ENCODE measurements at regions not wholly inside any gene's neighbourhood (a gene's known extent, or its start where the extent isn't known, plus 50 kb on each side); places are given as distances from the start of the nearest gene placed in this dataset.
"Not testable (repeated sequence)": the region's sequence is repeated elsewhere in the genome, so short reads cannot be mapped to it uniquely, and the experiment has no call there.

- no peak overlapping the region for H3K4me3 ChIP-seq (ENCODE audit: low read length)
- no peaks in the 10 kb centered on the region for H3K36me3 ChIP-seq (ENCODE audit: control insufficient read depth, insufficient read depth, low read length, severe bottlenecking)
- H3K9me3 ChIP-seq (ENCODE audit: control insufficient read depth, low read length): no peaks in the 10 kb centered on the region
- no peaks in the 10 kb centered on the region for H3K4me1 ChIP-seq (ENCODE audit: control insufficient read depth, insufficient read depth, low read length)
- DNase-seq (ENCODE audit: low read depth): no peak
- no peak overlapping the region for H3K9ac ChIP-seq (ENCODE audit: low read length)
- no peaks in the 10 kb centered on the region for H3K27me3 ChIP-seq (replicated peaks; ENCODE audit: control insufficient read depth, insufficient read depth, low read length)
Observed at GRCh38 chr21:18114810-18115209, 129.8 kb upstream of the CHODL start.

GRCh38 chr21:18104802-18105201 lies 139.8 kb upstream of the CHODL start:
- H3K27me3 ChIP-seq (replicated peaks; ENCODE audit: control insufficient read depth, insufficient read depth, low read length): no peaks in the 10 kb centered on the region
- no peak for DNase-seq (ENCODE audit: low read depth)
- no peak overlapping the region for H3K4me3 ChIP-seq (ENCODE audit: low read length)
- no peaks in the 10 kb centered on the region for H3K4me1 ChIP-seq (ENCODE audit: control insufficient read depth, insufficient read depth, low read length)
- no peaks in the 10 kb centered on the region for H3K36me3 ChIP-seq (ENCODE audit: control insufficient read depth, insufficient read depth, low read length, severe bottlenecking)
- no peaks in the 10 kb centered on the region for H3K9me3 ChIP-seq (ENCODE audit: control insufficient read depth, low read length)
- no peak overlapping the region for H3K9ac ChIP-seq (ENCODE audit: low read length)

- H3K4me1 ChIP-seq (ENCODE audit: control insufficient read depth, insufficient read depth, low read length); H3K36me3 ChIP-seq (ENCODE audit: control insufficient read depth, insufficient read depth, low read length, severe bottlenecking); DNase-seq (ENCODE audit: low read depth); H3K27me3 ChIP-seq (replicated peaks; ENCODE audit: control insufficient read depth, insufficient read depth, low read length); H3K9ac ChIP-seq (ENCODE audit: low read length); H3K4me3 ChIP-seq (ENCODE audit: low read length): not testable (repeated sequence)
- peaks cover 27% of the 10 kb centered on the region for H3K9me3 ChIP-seq (ENCODE audit: control insufficient read depth, low read length)
Observed at GRCh38 chr21:18096413-18096812, 148.2 kb upstream of the CHODL start.

- no peak for DNase-seq (ENCODE audit: low read depth)
Observed at GRCh38 chr21:18089786-18090185, 154.8 kb upstream of the CHODL start.

GRCh38 chr21:18070392-18070791 lies 174.2 kb upstream of the CHODL start:
- H3K9me3 ChIP-seq (ENCODE audit: control insufficient read depth, low read length): no peaks in the 10 kb centered on the region
- no peak overlapping the region for H3K9ac ChIP-seq (ENCODE audit: low read length)
- H3K4me1 ChIP-seq (ENCODE audit: control insufficient read depth, insufficient read depth, low read length): no peaks in the 10 kb centered on the region
- no peaks in the 10 kb centered on the region for H3K27me3 ChIP-seq (replicated peaks; ENCODE audit: control insufficient read depth, insufficient read depth, low read length)
- no peaks in the 10 kb centered on the region for H3K36me3 ChIP-seq (ENCODE audit: control insufficient read depth, insufficient read depth, low read length, severe bottlenecking)
- H3K4me3 ChIP-seq (ENCODE audit: low read length): no peak overlapping the region
- DNase-seq (ENCODE audit: low read depth): no peak

More at GRCh38 chr21:18089786-18090185, 154.8 kb upstream of the CHODL start:
- Histone ChIP-seq H3K36me3 (ENCODE audit: control insufficient read depth, insufficient read depth, low read length, severe bottlenecking) (no peaks in the 10 kb centered on the region), H3K4me3 (ENCODE audit: low read length) (no peak overlapping the region), H3K4me1 (ENCODE audit: control insufficient read depth, insufficient read depth, low read length) (peaks cover 10% of the 10 kb centered on the region), H3K9ac (ENCODE audit: low read length) (no peak overlapping the region), H3K27me3 (replicated peaks; ENCODE audit: control insufficient read depth, insufficient read depth, low read length) (no peaks in the 10 kb centered on the region), H3K9me3 (ENCODE audit: control insufficient read depth, low read length) (peaks cover 12% of the 10 kb centered on the region)

DNA sequence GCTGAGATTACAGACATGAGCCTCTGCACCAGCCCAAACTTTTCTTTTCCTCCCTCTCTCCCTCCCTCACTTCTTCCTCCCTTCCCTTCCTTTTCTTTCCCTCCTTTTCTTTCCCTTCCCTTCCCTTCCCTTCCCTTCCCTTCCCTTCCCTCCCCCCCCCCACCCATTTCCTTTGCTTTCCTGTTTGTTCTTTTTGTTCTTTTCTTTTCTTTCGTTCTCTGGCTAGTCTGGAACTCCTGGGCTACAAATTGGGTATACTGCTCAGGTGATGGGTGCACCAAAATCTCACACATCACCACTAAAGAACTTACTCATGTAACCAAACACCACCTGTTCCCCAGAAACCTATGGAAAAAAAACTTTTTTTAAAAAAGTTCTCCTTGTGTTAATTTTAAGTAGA lies 174.8 kb upstream of the CHODL start:
- Histone ChIP-seq H3K4me1 (ENCODE audit: control insufficient read depth, insufficient read depth, low read length) (no peaks in the 10 kb centered on the region), H3K9ac (ENCODE audit: low read length) (no peak overlapping the region), H3K9me3 (ENCODE audit: control insufficient read depth, low read length) (no peaks in the 10 kb centered on the region), H3K36me3 (ENCODE audit: control insufficient read depth, insufficient read depth, low read length, severe bottlenecking) (no peaks in the 10 kb centered on the region), H3K4me3 (ENCODE audit: low read length) (no peak overlapping the region), H3K27me3 (replicated peaks; ENCODE audit: control insufficient read depth, insufficient read depth, low read length) (no peaks in the 10 kb centered on the region)
- DNase-seq (ENCODE audit: low read depth): no peak

DNA sequence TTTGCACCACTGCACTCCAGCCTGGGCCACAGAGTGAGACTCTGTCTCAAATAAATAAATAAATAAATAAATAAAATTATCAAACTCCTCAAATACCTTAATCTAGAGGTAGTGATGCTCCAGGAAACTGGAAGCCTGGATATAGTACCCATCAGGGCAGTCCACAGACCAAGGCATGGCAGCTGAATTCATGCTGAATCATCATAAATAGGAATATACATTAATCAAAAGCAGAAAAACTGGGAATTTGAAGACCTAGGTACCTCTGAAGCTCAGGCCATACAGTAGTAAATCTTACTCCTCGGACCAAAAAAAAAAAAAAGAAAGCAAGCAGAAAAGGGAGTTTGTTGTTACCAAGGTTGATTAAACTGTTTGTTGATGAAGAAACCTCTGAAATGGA lies 184.2 kb upstream of the CHODL start:
- H3K4me1 ChIP-seq (ENCODE audit: control insufficient read depth, insufficient read depth, low read length): no peaks in the 10 kb centered on the region

DNA sequence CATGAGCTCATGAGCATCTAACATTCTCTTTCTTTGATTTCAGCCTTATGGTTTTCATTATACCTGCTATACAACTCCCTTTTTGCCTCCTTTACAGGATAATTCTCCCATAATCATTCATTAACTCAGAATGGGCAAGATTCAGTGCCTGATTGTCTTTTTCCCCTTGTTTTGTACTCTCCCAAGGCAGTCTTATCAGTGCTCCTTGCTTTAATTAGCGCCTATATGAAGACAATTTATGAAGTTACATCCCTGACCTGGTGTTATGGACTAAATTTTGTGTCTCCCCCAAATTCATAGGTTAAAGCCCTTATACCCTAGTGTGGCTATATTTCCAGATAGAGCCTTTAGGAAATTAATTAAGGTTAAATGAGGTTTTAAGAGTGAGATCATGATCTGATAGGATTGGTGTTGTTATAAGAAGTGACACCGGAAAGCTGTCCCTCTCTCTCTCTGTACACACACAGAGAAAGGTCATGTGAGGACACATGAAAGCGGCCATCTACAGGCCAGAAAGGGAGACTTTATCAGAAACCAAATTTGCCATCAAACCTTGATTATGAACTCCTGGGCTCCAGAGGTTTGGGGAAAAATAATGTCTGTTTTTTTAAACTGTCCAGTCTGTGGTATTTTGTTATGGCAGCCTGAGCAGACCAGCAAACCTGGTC lies 185.8 kb upstream of the CHODL start:
- no peak for DNase-seq (ENCODE audit: low read depth)
- H3K36me3 ChIP-seq (ENCODE audit: control insufficient read depth, insufficient read depth, low read length, severe bottlenecking): no peaks in the 10 kb centered on the region
- H3K9me3 ChIP-seq (ENCODE audit: control insufficient read depth, low read length): no peaks in the 10 kb centered on the region
- H3K4me3 ChIP-seq (ENCODE audit: low read length): no peak overlapping the region
- H3K9ac ChIP-seq (ENCODE audit: low read length): no peak overlapping the region
- peaks cover 3% of the 10 kb centered on the region for H3K27me3 ChIP-seq (replicated peaks; ENCODE audit: control insufficient read depth, insufficient read depth, low read length)
- no peaks in the 10 kb centered on the region for H3K4me1 ChIP-seq (ENCODE audit: control insufficient read depth, insufficient read depth, low read length)

More for the DNA sequence above, 184.2 kb upstream of the CHODL start:
- H3K9me3 ChIP-seq (ENCODE audit: control insufficient read depth, low read length): no peaks in the 10 kb centered on the region
- H3K36me3 ChIP-seq (ENCODE audit: control insufficient read depth, insufficient read depth, low read length, severe bottlenecking): no peaks in the 10 kb centered on the region
- DNase-seq (ENCODE audit: low read depth): no peak
- H3K4me3 ChIP-seq (ENCODE audit: low read length): no peak overlapping the region
- H3K9ac ChIP-seq (ENCODE audit: low read length): no peak overlapping the region
- H3K27me3 ChIP-seq (replicated peaks; ENCODE audit: control insufficient read depth, insufficient read depth, low read length): peaks cover 3% of the 10 kb centered on the region

DNA sequence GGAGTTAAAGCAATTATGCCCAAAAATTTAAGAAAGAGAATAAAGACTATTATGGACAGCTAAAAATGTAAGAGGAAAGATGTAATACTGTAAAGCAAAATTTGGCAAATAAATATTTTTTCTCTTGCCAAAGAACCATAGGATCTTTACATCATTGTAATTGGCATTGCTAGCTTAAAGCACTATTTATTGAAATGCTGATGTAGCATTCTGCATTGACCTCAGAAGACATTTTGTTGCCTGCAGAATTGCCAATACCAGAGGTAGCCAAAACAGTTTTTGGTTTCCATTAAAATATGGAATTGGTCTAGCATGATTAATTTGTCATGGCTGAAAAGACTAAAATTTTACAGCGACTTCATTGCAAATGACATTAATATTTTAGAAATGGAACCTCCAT lies 191.5 kb upstream of the CHODL start:
- H3K9me3 ChIP-seq (ENCODE audit: control insufficient read depth, low read length): no peaks in the 10 kb centered on the region
- H3K36me3 ChIP-seq (ENCODE audit: control insufficient read depth, insufficient read depth, low read length, severe bottlenecking): no peaks in the 10 kb centered on the region
- DNase-seq (ENCODE audit: low read depth): no peak
- H3K27me3 ChIP-seq (replicated peaks; ENCODE audit: control insufficient read depth, insufficient read depth, low read length): peaks cover 3% of the 10 kb centered on the region
- no peak overlapping the region for H3K9ac ChIP-seq (ENCODE audit: low read length)
- no peaks in the 10 kb centered on the region for H3K4me1 ChIP-seq (ENCODE audit: control insufficient read depth, insufficient read depth, low read length)
- no peak overlapping the region for H3K4me3 ChIP-seq (ENCODE audit: low read length)

GRCh38 chr21:18049461-18049860 lies 195.2 kb upstream of the CHODL start:
- no peaks in the 10 kb centered on the region for H3K4me1 ChIP-seq (ENCODE audit: control insufficient read depth, insufficient read depth, low read length)
- no peaks in the 10 kb centered on the region for H3K36me3 ChIP-seq (ENCODE audit: control insufficient read depth, insufficient read depth, low read length, severe bottlenecking)
- H3K9ac ChIP-seq (ENCODE audit: low read length): no peak overlapping the region
- no peak for DNase-seq (ENCODE audit: low read depth)
- no peaks in the 10 kb centered on the region for H3K9me3 ChIP-seq (ENCODE audit: control insufficient read depth, low read length)
- H3K27me3 ChIP-seq (replicated peaks; ENCODE audit: control insufficient read depth, insufficient read depth, low read length): no peaks in the 10 kb centered on the region
- no peak overlapping the region for H3K4me3 ChIP-seq (ENCODE audit: low read length)

DNA sequence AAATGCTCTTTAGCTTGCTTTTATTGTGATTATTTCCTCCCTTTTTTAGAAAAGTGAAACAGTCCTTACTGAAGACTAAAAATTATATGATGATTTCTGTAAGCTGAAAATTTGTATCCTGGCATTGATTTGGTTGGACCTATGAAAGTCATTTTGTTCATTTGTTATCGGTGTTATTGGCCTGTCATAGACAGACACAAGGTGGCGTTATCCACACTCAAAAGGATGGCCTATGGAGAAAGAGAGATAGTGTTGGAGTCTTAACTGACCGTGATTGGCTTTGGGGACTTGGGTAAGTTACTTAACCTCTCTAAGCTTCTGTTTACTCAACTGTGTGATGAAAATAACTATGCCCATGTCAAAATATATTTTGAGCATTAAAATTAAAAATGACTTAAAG lies 203.6 kb upstream of the CHODL start:
- DNase-seq (ENCODE audit: low read depth): no peak

GRCh38 chr21:18030248-18030647 lies 211.1 kb upstream of the C21orf91 start:
- peaks cover 8% of the 10 kb centered on the region for H3K9me3 ChIP-seq (ENCODE audit: control insufficient read depth, low read length)
- H3K9ac ChIP-seq (ENCODE audit: low read length): no peak overlapping the region
- no peaks in the 10 kb centered on the region for H3K27me3 ChIP-seq (replicated peaks; ENCODE audit: control insufficient read depth, insufficient read depth, low read length)
- no peak for DNase-seq (ENCODE audit: low read depth)
- no peaks in the 10 kb centered on the region for H3K36me3 ChIP-seq (ENCODE audit: control insufficient read depth, insufficient read depth, low read length, severe bottlenecking)
- no peak overlapping the region for H3K4me3 ChIP-seq (ENCODE audit: low read length)
- H3K4me1 ChIP-seq (ENCODE audit: control insufficient read depth, insufficient read depth, low read length): no peaks in the 10 kb centered on the region

More for the DNA sequence above, 203.6 kb upstream of the CHODL start:
- no peaks in the 10 kb centered on the region for H3K36me3 ChIP-seq (ENCODE audit: control insufficient read depth, insufficient read depth, low read length, severe bottlenecking)
- H3K27me3 ChIP-seq (replicated peaks; ENCODE audit: control insufficient read depth, insufficient read depth, low read length): no peaks in the 10 kb centered on the region
- H3K9me3 ChIP-seq (ENCODE audit: control insufficient read depth, low read length): no peaks in the 10 kb centered on the region
- H3K9ac ChIP-seq (ENCODE audit: low read length): no peak overlapping the region
- H3K4me1 ChIP-seq (ENCODE audit: control insufficient read depth, insufficient read depth, low read length): no peaks in the 10 kb centered on the region
- H3K4me3 ChIP-seq (ENCODE audit: low read length): no peak overlapping the region
